ENCODE measurements at regions not wholly inside any gene's neighbourhood (a gene's known extent, or its start where the extent isn't known, plus 50 kb on each side); places are given as distances from the start of the nearest gene placed in this dataset.
A peak's percentile ranks its signal among the peaks of the same experiment; 100 is the strongest.

DNA sequence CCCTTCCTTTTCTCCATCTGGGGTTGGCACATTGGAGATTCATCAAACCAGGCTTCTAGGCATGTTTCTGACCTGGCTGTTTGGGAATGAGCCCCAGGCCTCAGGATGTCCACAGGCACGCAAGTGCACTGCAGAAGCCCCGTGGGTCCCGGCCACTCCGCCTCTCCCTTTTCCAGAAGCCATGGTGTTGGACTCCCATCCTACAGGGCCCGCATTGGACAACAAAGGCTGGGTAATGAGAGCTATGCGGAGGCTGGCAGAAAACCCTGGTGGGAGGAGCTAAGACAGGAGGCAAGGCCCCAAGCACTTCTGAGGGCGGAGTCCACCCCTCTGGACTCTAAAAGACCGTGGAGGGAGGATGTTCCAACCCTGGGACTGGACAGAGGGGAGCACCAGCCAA is 160.6 kb downstream of the OLFM1 start:
- TF ChIP-seq, protein P1, sequence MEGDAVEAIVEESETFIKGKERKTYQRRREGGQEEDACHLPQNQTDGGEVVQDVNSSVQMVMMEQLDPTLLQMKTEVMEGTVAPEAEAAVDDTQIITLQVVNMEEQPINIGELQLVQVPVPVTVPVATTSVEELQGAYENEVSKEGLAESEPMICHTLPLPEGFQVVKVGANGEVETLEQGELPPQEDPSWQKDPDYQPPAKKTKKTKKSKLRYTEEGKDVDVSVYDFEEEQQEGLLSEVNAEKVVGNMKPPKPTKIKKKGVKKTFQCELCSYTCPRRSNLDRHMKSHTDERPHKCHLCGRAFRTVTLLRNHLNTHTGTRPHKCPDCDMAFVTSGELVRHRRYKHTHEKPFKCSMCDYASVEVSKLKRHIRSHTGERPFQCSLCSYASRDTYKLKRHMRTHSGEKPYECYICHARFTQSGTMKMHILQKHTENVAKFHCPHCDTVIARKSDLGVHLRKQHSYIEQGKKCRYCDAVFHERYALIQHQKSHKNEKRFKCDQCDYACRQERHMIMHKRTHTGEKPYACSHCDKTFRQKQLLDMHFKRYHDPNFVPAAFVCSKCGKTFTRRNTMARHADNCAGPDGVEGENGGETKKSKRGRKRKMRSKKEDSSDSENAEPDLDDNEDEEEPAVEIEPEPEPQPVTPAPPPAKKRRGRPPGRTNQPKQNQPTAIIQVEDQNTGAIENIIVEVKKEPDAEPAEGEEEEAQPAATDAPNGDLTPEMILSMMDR (IDR thresholded peaks at IDR 0.05) = no peak
- no peaks in the 10 kb centered on the region for H3K9me3 Mint-ChIP-seq (ENCODE audit: low read depth)
- no peaks in the 10 kb centered on the region for H3K4me1 Mint-ChIP-seq (ENCODE audit: low read depth)
- H3K4me3 Mint-ChIP-seq (ENCODE audit: unreplicated experiment) = no peak overlapping the region
- peaks cover 25% of the 10 kb centered on the region for H3K27me3 Mint-ChIP-seq (ENCODE audit: low read depth)
- peak; percentile 47 for DNase-seq (ENCODE audit: low spot score)
- H3K36me3 Mint-ChIP-seq (ENCODE audit: low read depth) = no peaks in the 10 kb centered on the region
- H3K27ac Mint-ChIP-seq (ENCODE audit: unreplicated experiment) = no peak overlapping the region

DNA sequence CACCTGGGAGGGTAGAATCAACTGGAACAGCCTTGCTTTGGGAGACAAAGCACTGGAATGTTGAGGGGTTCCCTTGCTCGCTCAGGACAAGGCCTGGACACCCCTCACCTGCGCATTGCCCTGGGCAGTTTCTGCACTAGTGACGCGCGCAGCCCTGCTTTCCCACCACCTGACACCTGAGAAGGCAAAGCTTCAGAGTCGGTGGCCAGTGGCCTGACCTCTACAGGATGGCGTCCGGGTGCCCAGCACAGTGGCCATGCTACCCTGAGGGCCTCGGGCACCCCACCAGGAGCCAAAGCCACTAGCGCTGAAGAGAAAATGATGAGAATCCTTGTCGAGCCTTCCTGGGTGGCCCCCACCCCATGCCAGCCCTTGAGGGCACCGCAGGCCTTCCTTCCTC is 161.3 kb downstream of the OLFM1 start:
- Mint-ChIP-seq H3K27ac (ENCODE audit: unreplicated experiment) (no peak overlapping the region), H3K9me3 (ENCODE audit: low read depth) (no peaks in the 10 kb centered on the region), H3K4me1 (ENCODE audit: low read depth) (no peaks in the 10 kb centered on the region), H3K4me3 (ENCODE audit: unreplicated experiment) (no peak overlapping the region), H3K36me3 (ENCODE audit: low read depth) (no peaks in the 10 kb centered on the region), H3K27me3 (ENCODE audit: low read depth) (peaks cover 23% of the 10 kb centered on the region)
- TF ChIP-seq, protein P1 (IDR thresholded peaks at IDR 0.05) = no peak
- peak; percentile 79 for DNase-seq (ENCODE audit: low spot score)

DNA sequence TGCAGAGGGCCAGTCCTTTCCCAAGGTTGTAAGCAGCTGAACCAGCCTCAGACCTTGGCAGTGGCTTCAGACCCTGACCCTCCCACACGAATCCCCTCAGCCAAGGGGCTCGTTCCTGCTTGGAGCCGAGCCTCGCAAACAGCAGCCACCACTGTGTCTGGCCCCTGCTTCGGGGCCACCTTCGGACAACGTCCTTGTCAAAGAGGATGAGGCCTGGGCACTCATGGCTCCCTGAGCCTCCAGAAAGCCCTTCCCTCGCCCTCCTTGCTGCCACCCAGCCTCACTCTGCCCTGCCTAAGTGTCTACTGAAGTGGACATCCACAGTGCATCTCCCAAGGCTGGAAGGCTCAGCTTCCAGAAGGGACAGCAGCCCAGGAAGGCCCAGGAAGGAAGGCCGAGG is 161.7 kb downstream of the OLFM1 start:
- TF ChIP-seq, protein P1 (IDR thresholded peaks at IDR 0.05) = no peak
- no peak overlapping the region for H3K27ac Mint-ChIP-seq (ENCODE audit: unreplicated experiment)
- peaks cover 23% of the 10 kb centered on the region for H3K27me3 Mint-ChIP-seq (ENCODE audit: low read depth)
- H3K9me3 Mint-ChIP-seq (ENCODE audit: low read depth) = no peaks in the 10 kb centered on the region
- H3K36me3 Mint-ChIP-seq (ENCODE audit: low read depth) = no peaks in the 10 kb centered on the region
- H3K4me1 Mint-ChIP-seq (ENCODE audit: low read depth) = no peaks in the 10 kb centered on the region
- no peak overlapping the region for H3K4me3 Mint-ChIP-seq (ENCODE audit: unreplicated experiment)
- peak; percentile 47 for DNase-seq (ENCODE audit: low spot score)

DNA sequence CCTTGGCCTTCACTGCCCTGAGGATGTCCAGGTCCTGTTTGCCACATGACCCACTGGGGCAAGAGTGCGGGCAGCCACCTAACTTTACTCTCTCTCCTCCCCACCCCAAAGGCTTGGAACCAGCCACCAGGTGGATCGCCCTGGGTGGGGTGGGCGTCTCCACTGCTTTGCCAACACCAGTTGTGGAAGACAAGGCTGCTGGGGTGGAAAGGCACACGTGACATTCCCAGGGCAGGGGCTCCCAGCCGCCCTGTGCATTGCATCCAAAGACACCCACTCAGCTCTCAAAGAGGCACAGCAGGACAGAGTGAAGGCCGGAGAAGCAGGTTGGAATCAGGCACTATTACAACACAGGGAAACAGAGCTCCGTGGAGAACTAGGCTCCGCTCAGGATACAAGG is 162.2 kb downstream of the OLFM1 start:
- peaks cover 23% of the 10 kb centered on the region for H3K27me3 Mint-ChIP-seq (ENCODE audit: low read depth)
- H3K4me1 Mint-ChIP-seq (ENCODE audit: low read depth) = no peaks in the 10 kb centered on the region
- H3K36me3 Mint-ChIP-seq (ENCODE audit: low read depth) = no peaks in the 10 kb centered on the region
- peak; percentile 75 for DNase-seq (ENCODE audit: low spot score)
- no peak overlapping the region for H3K4me3 Mint-ChIP-seq (ENCODE audit: unreplicated experiment)
- TF ChIP-seq, protein P1 (IDR thresholded peaks at IDR 0.05) = no peak
- no peaks in the 10 kb centered on the region for H3K9me3 Mint-ChIP-seq (ENCODE audit: low read depth)
- no peak overlapping the region for H3K27ac Mint-ChIP-seq (ENCODE audit: unreplicated experiment)

DNA sequence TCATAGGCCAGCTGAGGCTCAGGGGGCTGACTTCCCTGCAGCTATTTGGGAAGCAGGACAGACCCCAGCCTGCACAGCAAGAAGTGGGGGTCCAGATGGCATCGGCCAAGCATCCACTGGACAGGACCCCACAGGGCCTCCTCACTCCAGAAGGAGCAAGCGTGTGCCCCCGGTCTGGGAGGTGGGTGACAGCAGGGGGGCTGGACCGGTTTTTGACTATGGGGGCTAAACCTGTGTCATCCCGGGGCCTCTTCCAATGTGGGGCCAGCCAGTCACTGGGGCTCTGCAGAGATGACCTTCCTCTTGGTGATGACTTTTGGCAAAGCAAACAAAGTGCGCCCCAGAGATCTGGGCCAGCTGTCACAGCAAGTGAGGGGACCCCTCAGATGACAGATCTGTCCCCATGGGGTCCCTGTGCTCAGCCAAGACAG is 163.9 kb downstream of the OLFM1 start:
- Mint-ChIP-seq H3K4me3 (ENCODE audit: unreplicated experiment) (no peak overlapping the region), H3K27me3 (ENCODE audit: low read depth) (peaks cover 15% of the 10 kb centered on the region), H3K36me3 (ENCODE audit: low read depth) (no peaks in the 10 kb centered on the region), H3K27ac (ENCODE audit: unreplicated experiment) (no peak overlapping the region), H3K9me3 (ENCODE audit: low read depth) (no peaks in the 10 kb centered on the region), H3K4me1 (ENCODE audit: low read depth) (no peaks in the 10 kb centered on the region)
- TF ChIP-seq, protein P1 (IDR thresholded peaks at IDR 0.05) = no peak
- DNase-seq (ENCODE audit: low spot score) = peak; percentile 84
